ENCODE measurements at regions not wholly inside any gene's neighbourhood (a gene's known extent, or its start where the extent isn't known, plus 50 kb on each side); places are given as distances from the start of the nearest gene placed in this dataset.

GRCh38 chr14:22699801-22700564 lies 55.8 kb upstream of the OR6J1 start:
- DNase-seq (ENCODE audit: low read depth) = no peak
- Histone ChIP-seq H3K9ac (ENCODE audit: low read length) (no peak overlapping the region), H3K4me3 (ENCODE audit: low read length) (no peak overlapping the region), H3K4me1 (ENCODE audit: control insufficient read depth, insufficient read depth, low read length) (peaks cover 5% of the 10 kb centered on the region), H3K36me3 (ENCODE audit: control insufficient read depth, insufficient read depth, low read length, severe bottlenecking) (no peaks in the 10 kb centered on the region), H3K27me3 (replicated peaks; ENCODE audit: control insufficient read depth, insufficient read depth, low read length) (peaks cover 27% of the 10 kb centered on the region), H3K9me3 (ENCODE audit: control insufficient read depth, low read length) (no peaks in the 10 kb centered on the region)

- H3K9me3 ChIP-seq (ENCODE audit: control insufficient read depth, low read length) = no peaks in the 10 kb centered on the region
- H3K4me3 ChIP-seq (ENCODE audit: low read length) = peak overlapping the region; percentile 75
- no peaks in the 10 kb centered on the region for H3K36me3 ChIP-seq (ENCODE audit: control insufficient read depth, insufficient read depth, low read length, severe bottlenecking)
- H3K27me3 ChIP-seq (replicated peaks; ENCODE audit: control insufficient read depth, insufficient read depth, low read length) = peaks cover 27% of the 10 kb centered on the region
- DNase-seq (ENCODE audit: low read depth) = no peak
- peaks cover 5% of the 10 kb centered on the region for H3K4me1 ChIP-seq (ENCODE audit: control insufficient read depth, insufficient read depth, low read length)
- peak overlapping the region; percentile 67 for H3K9ac ChIP-seq (ENCODE audit: low read length)
Measured at GRCh38 chr14:22713631-22713950, 52.9 kb upstream of the OXA1L start.

GRCh38 chr14:22715186-22715812 lies 51.2 kb upstream of the OXA1L start:
- Histone ChIP-seq H3K9me3 (ENCODE audit: control insufficient read depth, low read length) (no peaks in the 10 kb centered on the region), H3K4me3 (ENCODE audit: low read length) (no peak overlapping the region), H3K36me3 (ENCODE audit: control insufficient read depth, insufficient read depth, low read length, severe bottlenecking) (no peaks in the 10 kb centered on the region), H3K9ac (ENCODE audit: low read length) (no peak overlapping the region), H3K27me3 (replicated peaks; ENCODE audit: control insufficient read depth, insufficient read depth, low read length) (peaks cover 10% of the 10 kb centered on the region), H3K4me1 (ENCODE audit: control insufficient read depth, insufficient read depth, low read length) (peaks cover 5% of the 10 kb centered on the region)
- DNase-seq (ENCODE audit: low read depth) = no peak

- Histone ChIP-seq H3K9me3 (ENCODE audit: control insufficient read depth, low read length) (no peaks in the 10 kb centered on the region), H3K36me3 (ENCODE audit: control insufficient read depth, insufficient read depth, low read length, severe bottlenecking) (no peaks in the 10 kb centered on the region)
Measured at GRCh38 chr14:22715890-22716289, 50.6 kb upstream of the OXA1L start.

More at GRCh38 chr14:22715890-22716289, 50.6 kb upstream of the OXA1L start:
- DNase-seq (ENCODE audit: low read depth) = no peak
- Histone ChIP-seq H3K4me1 (ENCODE audit: control insufficient read depth, insufficient read depth, low read length) (peaks cover 5% of the 10 kb centered on the region), H3K4me3 (ENCODE audit: low read length) (no peak overlapping the region), H3K9ac (ENCODE audit: low read length) (no peak overlapping the region), H3K27me3 (replicated peaks; ENCODE audit: control insufficient read depth, insufficient read depth, low read length) (peaks cover 4% of the 10 kb centered on the region)

All from adipocyte (in vitro differentiated cells).